DND-41 (cell line): ENCODE measurements at regions not wholly inside any gene's neighbourhood (a gene's known extent, or its start where the extent isn't known, plus 50 kb on each side); places are given as distances from the start of the nearest gene placed in this dataset.

ENCODE experiments used
- ATAC-seq: fragments of 200-7000 bp; cut with Tn5 transposase; 3 replicates; pipeline ENCODE4 v1.9.1; 2021; ENCODE audit warnings: low read depth; ENCODE audit not compliant: insufficient read depth
- DNase-seq: peaks from one replicate; pipeline ENCODE4 v3.0.0-alpha.2; 2020
- H2AFZ ChIP-seq: 2 replicates; pipeline ENCODE4 v1.6.0; 2012; ENCODE audit warnings: low read depth, low read length
- H3K27ac ChIP-seq: 2 replicates; pipeline ENCODE4 v1.5.1; 2012; ENCODE audit warnings: low read length, inconsistent platforms
- H3K27me3 ChIP-seq: fragments of 200-600 bp; sonication (generic); 2 replicates; pipeline ENCODE4 v1.6.0; 2012; ENCODE audit warnings: low read length, mild to moderate bottlenecking, inconsistent platforms; ENCODE audit not compliant: insufficient read depth, poor library complexity
- H3K36me3 ChIP-seq: 2 replicates; pipeline ENCODE4 v1.5.1; 2012; ENCODE audit warnings: low read length, inconsistent platforms; ENCODE audit not compliant: insufficient read depth
- H3K4me1 ChIP-seq: 2 replicates; pipeline ENCODE4 v1.5.1; 2012; ENCODE audit warnings: mild to moderate bottlenecking, low read length; ENCODE audit not compliant: insufficient read depth
- H3K4me2 ChIP-seq: 2 replicates; pipeline ENCODE4 v1.6.0; 2012; ENCODE audit warnings: mild to moderate bottlenecking, moderate library complexity, low read length, inconsistent platforms; ENCODE audit not compliant: insufficient read depth
- H3K4me3 ChIP-seq, 2 experiments: fragments of 200-600 bp in 1 of 2; shearing (Covaris generic) in 1 of 2; 2 replicates each; pipeline ENCODE4 v1.5.1; 2012 to 2016; ENCODE audit warnings: inconsistent platforms in 2 of 2, low read length in 2 of 2, mild to moderate bottlenecking in 2 of 2, low read depth in 1 of 2, moderate library complexity in 1 of 2
- H3K79me2 ChIP-seq: 2 replicates; pipeline ENCODE4 v1.6.0; 2012; ENCODE audit warnings: low read length, inconsistent platforms; ENCODE audit not compliant: insufficient read depth
- H3K9ac ChIP-seq: 2 replicates; pipeline ENCODE4 v1.6.0; 2012; ENCODE audit warnings: low read depth, mild to moderate bottlenecking, inconsistent platforms, low read length, moderate library complexity
- H3K9me3 ChIP-seq: 2 replicates; pipeline ENCODE4 v1.5.1; 2012; ENCODE audit warnings: low read length, moderate library complexity, mild to moderate bottlenecking, inconsistent platforms; ENCODE audit not compliant: insufficient read depth, severe bottlenecking
- H4K20me1 ChIP-seq: 2 replicates; pipeline ENCODE4 v1.6.0; 2012; ENCODE audit warnings: low read length; ENCODE audit not compliant: insufficient read depth
- EZH2 ChIP-seq: IDR thresholded peaks from 3 replicates; pipeline ENCODE4 v1.6.1; 2012; ENCODE audit warnings: borderline replicate concordance, low read depth, mild to moderate bottlenecking, moderate library complexity, low read length, inconsistent platforms; ENCODE audit not compliant: severe bottlenecking
- TF ChIP-seq, protein P1 (sequence below): IDR thresholded peaks from 2 replicates; pipeline ENCODE4 v1.5.1; 2012; ENCODE audit warnings: borderline replicate concordance, low read length, moderate library complexity, mild to moderate bottlenecking; ENCODE audit not compliant: poor library complexity, severe bottlenecking; ENCODE audit errors: extremely low read depth

DNA sequence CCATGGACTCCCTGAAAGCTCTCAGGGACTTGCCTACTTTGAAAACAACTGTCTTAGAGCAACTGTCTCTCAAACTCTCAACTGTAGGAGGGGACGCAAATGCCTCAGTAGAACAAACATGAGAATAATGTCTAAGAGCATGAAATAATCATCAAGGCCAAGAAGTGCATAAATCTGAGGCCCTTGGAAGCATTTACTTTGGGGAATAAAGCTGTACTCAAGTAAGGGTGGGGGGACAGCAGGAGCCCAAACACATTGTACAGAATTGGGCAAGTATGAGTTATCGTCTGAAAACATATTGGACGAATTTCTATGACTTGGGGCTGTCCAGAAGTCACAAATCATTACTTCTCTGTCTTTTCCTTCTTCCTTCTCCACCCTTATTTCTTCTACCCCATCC, 96.3 kb upstream of the HMHB1 start:
- DNase-seq, result no peak
- H3K27ac ChIP-seq, result no peak overlapping the region
- no peaks in the 10 kb centered on the region for H3K79me2 ChIP-seq
- no peak overlapping the region for H3K4me3 ChIP-seq
- H4K20me1 ChIP-seq, result no peaks in the 10 kb centered on the region
- no peaks in the 10 kb centered on the region for H3K36me3 ChIP-seq
- H3K4me1 ChIP-seq, result peaks cover 13% of the 10 kb centered on the region
- no peak overlapping the region for H2AFZ ChIP-seq
- H3K27me3 ChIP-seq, result no peaks in the 10 kb centered on the region
- no peak for ATAC-seq
- no peak overlapping the region for H3K9ac ChIP-seq
- TF ChIP-seq, protein P1, sequence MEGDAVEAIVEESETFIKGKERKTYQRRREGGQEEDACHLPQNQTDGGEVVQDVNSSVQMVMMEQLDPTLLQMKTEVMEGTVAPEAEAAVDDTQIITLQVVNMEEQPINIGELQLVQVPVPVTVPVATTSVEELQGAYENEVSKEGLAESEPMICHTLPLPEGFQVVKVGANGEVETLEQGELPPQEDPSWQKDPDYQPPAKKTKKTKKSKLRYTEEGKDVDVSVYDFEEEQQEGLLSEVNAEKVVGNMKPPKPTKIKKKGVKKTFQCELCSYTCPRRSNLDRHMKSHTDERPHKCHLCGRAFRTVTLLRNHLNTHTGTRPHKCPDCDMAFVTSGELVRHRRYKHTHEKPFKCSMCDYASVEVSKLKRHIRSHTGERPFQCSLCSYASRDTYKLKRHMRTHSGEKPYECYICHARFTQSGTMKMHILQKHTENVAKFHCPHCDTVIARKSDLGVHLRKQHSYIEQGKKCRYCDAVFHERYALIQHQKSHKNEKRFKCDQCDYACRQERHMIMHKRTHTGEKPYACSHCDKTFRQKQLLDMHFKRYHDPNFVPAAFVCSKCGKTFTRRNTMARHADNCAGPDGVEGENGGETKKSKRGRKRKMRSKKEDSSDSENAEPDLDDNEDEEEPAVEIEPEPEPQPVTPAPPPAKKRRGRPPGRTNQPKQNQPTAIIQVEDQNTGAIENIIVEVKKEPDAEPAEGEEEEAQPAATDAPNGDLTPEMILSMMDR, result no peak
- no peak for TF ChIP-seq EZH2
- no peaks in the 10 kb centered on the region for H3K9me3 ChIP-seq
- no peak overlapping the region for H3K4me2 ChIP-seq

DNA sequence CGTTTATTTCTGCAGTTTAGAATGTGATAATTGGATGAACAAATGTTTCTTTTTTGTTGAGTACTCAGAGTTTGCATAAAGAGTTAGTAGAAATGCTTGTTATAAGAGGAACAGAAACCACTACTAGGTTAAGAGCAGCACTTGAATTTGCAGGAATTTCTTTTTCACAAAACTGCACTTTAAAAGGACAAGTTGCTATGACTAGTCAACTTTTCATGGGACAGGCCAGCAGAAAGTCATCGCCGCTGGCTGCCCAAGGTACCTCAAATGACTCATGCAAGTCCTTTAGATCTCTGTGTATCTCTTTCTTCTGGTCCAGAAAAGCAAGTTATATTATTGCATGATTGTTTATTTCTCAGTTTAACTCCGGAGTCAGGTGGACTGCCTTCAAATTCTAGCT, 97.3 kb upstream of the HMHB1 start:
- TF ChIP-seq, protein P1, result no peak
- ATAC-seq (no peak), DNase-seq (no peak)
- Histone ChIP-seq H3K4me3 (no peak overlapping the region), H3K27ac (no peak overlapping the region), H3K36me3 (no peaks in the 10 kb centered on the region), H2AFZ (no peak overlapping the region), H3K4me1 (peaks cover 13% of the 10 kb centered on the region), H3K9ac (no peak overlapping the region), H3K9me3 (no peaks in the 10 kb centered on the region), H3K4me2 (no peak overlapping the region), H4K20me1 (no peaks in the 10 kb centered on the region), H3K27me3 (no peaks in the 10 kb centered on the region), H3K79me2 (no peaks in the 10 kb centered on the region)

DNA sequence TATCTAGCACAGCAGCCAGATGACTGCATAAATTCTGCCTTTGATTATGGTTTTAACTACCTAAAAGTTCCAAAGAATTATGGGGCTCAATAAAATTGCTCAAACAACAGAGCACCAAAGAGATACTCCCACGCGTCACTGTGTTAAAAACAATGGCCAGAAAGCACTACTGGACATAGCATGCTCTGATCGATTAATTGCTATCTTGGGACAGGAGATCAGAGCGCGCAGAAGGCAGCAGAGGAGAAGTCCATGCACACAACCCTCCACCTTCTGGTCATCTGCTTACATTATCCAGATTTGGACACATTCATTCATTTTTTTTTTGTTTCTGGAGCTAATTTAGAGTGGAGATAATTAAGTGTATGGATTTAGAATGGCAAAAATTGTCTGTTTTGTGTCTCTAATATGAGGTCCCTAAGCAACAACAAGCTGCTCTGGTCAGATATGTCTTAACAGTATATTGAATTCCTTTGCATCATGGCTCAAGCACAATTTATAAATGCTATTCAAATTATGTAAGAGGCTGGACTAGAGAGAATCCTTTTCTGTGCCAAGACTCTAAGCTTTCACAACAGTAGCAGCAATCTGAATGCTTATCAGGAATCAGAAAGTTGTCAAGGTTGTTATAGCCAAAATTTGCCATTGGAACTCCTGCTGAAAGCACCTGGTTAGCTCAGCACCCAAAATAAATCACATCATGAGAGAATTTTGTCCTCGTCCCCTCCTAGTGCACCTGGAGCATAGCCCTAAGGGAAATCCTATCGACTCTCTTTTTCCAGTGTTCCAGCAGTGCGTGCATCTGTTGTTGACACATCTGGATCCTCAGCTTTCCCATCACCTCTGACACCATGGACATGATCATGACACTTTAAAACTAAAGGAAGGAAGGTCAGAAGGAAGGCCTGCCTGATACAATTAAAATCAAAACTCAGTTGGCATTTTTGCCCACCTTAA, 98.6 kb upstream of the HMHB1 start:
- no peaks in the 10 kb centered on the region for H3K27me3 ChIP-seq
- H3K4me3 ChIP-seq, result no peak overlapping the region
- no peaks in the 10 kb centered on the region for H3K9me3 ChIP-seq
- ATAC-seq (no peak), DNase-seq (no peak)
- TF ChIP-seq EZH2, result no peak
- TF ChIP-seq, protein P1, result no peak
- H3K36me3 ChIP-seq, result no peaks in the 10 kb centered on the region
- H2AFZ ChIP-seq, result no peak overlapping the region
- H3K79me2 ChIP-seq, result no peaks in the 10 kb centered on the region
- H3K4me2 ChIP-seq, result no peak overlapping the region
- H3K4me1 ChIP-seq, result peaks cover 23% of the 10 kb centered on the region
- H3K27ac ChIP-seq, result no peak overlapping the region
- H3K9ac ChIP-seq, result no peak overlapping the region
- H4K20me1 ChIP-seq, result no peaks in the 10 kb centered on the region
